B cell (primary cell): ENCODE measurements at regions not wholly inside any gene's neighbourhood (a gene's known extent, or its start where the extent isn't known, plus 50 kb on each side); places are given as distances from the start of the nearest gene placed in this dataset.

Source experiments
- CTCF ChIP-seq: fragments of 200-600 bp; IDR thresholded peaks from one replicate; pipeline ENCODE4 v1.8.0; 2022; ENCODE audit warnings: antibody characterized with exemption, mild to moderate bottlenecking
- EZH2 ChIP-seq: IDR thresholded peaks from 2 replicates; pipeline ENCODE4 v1.6.1; 2012; ENCODE audit warnings: borderline replicate concordance, low read depth, mild to moderate bottlenecking, moderate library complexity, low read length; ENCODE audit not compliant: insufficient read depth, poor library complexity, severe bottlenecking

GRCh38 chr6:40706178-40706577 lies 119.0 kb upstream of the LRFN2 start:
- TF ChIP-seq CTCF (no peak), EZH2 (no peak)
